ENCODE measurements at regions not wholly inside any gene's neighbourhood (a gene's known extent, or its start where the extent isn't known, plus 50 kb on each side); places are given as distances from the start of the nearest gene placed in this dataset.

DNA sequence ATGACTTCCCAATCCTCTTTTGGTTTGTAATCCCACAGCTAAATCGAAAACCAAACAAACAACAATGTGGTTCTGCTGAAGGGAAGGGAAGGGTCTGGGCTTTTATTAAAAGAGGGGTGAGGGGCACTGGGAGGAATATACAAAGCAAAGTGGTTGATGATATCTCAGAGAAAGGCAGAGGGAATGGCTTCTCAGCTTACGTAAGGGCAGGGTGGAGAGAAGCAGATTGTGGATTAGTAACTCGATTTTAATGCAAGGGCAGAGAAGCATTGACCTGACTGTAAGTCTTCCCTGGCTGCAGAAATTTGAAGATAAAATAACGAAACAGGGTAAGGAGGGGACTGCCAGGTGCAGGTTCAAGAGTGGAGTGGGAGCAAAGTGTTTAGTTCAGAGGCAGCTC lies 438.2 kb upstream of the LRRC7 start:
- Histone ChIP-seq H3K9me3 (no peaks in the 10 kb centered on the region), H3K4me2 (no peak overlapping the region), H3K4me1 (no peaks in the 10 kb centered on the region), H3K27ac (no peak overlapping the region), H3K4me3 (no peak overlapping the region)
- WGBS (ENCODE audit: missing lambda C conversion rate), result 19% methylated on average over 4 of the region's 4 CpGs
- ATAC-seq, result no peak
- CTCF ChIA-PET, result no interaction called here
- DNase-seq (ENCODE audit: low read depth in 1 of 2, low spot score in 1 of 2), result no peak
- no peak for TF ChIP-seq HDAC2 (IDR thresholded peaks at IDR 0.05)
- no peak for TF ChIP-seq MYC (IDR thresholded peaks at IDR 0.05; ENCODE audit: borderline replicate concordance, low read length)
- TF ChIP-seq CEBPB (IDR thresholded peaks at IDR 0.05), result no peak
- POLR2A ChIA-PET, result no interaction called here
- FAIRE-seq, result no peak

DNA sequence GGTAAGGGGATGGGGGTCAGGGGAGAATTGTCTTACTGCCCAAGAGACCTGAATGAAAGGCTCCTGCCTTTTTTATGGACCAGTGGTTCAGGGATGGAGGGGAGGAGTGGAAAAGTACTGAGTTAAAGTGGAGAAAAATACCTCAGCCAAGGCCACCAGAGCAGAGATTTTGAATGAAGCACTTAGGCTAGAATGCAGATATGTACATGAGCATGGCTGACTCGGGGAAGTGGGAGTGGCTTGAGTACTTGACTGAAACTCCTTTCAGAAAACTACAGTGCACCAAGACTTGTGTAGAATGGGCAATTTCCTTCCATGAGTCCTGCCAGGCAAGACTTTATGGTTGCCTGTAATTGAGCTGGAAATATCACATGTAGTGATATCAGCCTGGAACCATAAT lies 429.6 kb upstream of the LRRC7 start:
- Histone ChIP-seq H3K27ac (no peak overlapping the region), H3K9me3 (no peaks in the 10 kb centered on the region), H3K4me2 (no peak overlapping the region), H3K4me1 (no peaks in the 10 kb centered on the region), H3K4me3 (no peak overlapping the region)
- ChIA-PET CTCF (no interaction called here), POLR2A (no interaction called here)
- TF ChIP-seq HOXB5 (CRISPR knock-in tag; IDR thresholded peaks at IDR 0.05), result no peak
- no peak for TF ChIP-seq JUN (IDR thresholded peaks at IDR 0.05)
- no peak for TF ChIP-seq USF2 (IDR thresholded peaks at IDR 0.05)
- TF ChIP-seq CHD2 (IDR thresholded peaks at IDR 0.05; ENCODE audit: low read length, partially characterized antibody), result no peak
- no peak for TF ChIP-seq CHD4 (IDR thresholded peaks at IDR 0.05; ENCODE audit: borderline replicate concordance)
- no peak for TF ChIP-seq REST (IDR thresholded peaks at IDR 0.05)
- no peak for TF ChIP-seq NR3C1 (IDR thresholded peaks at IDR 0.05)
- TF ChIP-seq GATA3 (IDR thresholded peaks at IDR 0.05; ENCODE audit: borderline replicate concordance), result no peak
- TF ChIP-seq ESRRA (IDR thresholded peaks at IDR 0.05; ENCODE audit: borderline replicate concordance, low read length), result no peak
- TF ChIP-seq HOXA7 (CRISPR knock-in tag; IDR thresholded peaks at IDR 0.05), result no peak
- TF ChIP-seq FOXS1 (CRISPR knock-in tag; IDR thresholded peaks at IDR 0.05), result no peak
- TF ChIP-seq FOSL2 (IDR thresholded peaks at IDR 0.05), result no peak
- no peak for TF ChIP-seq FOSL2 (CRISPR knock-in tag; IDR thresholded peaks at IDR 0.05)
- no peak for TF ChIP-seq CBX8 (IDR thresholded peaks at IDR 0.05)
- TF ChIP-seq RCOR1 (IDR thresholded peaks at IDR 0.05; ENCODE audit: low read depth, low read length), result no peak
- no peak for TF ChIP-seq RARB (CRISPR knock-in tag; IDR thresholded peaks at IDR 0.05)
- TF ChIP-seq, protein P1, sequence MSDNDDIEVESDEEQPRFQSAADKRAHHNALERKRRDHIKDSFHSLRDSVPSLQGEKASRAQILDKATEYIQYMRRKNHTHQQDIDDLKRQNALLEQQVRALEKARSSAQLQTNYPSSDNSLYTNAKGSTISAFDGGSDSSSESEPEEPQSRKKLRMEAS (IDR thresholded peaks at IDR 0.05), result no peak
- WGBS (ENCODE audit: missing lambda C conversion rate), result 0% methylated on average over 1 of the region's 1 CpG
- DNase-seq (ENCODE audit: low read depth in 1 of 2, low spot score in 1 of 2) (no peak), ATAC-seq (no peak), FAIRE-seq (no peak)

GRCh38 chr1:69139007-69139406 lies 428.7 kb upstream of the LRRC7 start:
- no peak for FAIRE-seq
- Histone ChIP-seq H3K27ac (no peak overlapping the region), H3K9me3 (no peaks in the 10 kb centered on the region), H3K4me2 (no peak overlapping the region), H3K4me1 (no peaks in the 10 kb centered on the region), H3K4me3 (no peak overlapping the region)
- ChIA-PET POLR2A (no interaction called here), CTCF (no interaction called here)
- no peak for TF ChIP-seq HOXA7 (CRISPR knock-in tag; IDR thresholded peaks at IDR 0.05)
- TF ChIP-seq CBX2 (IDR thresholded peaks at IDR 0.05; ENCODE audit: borderline replicate concordance, low read depth), result no peak
- TF ChIP-seq RCOR1 (IDR thresholded peaks at IDR 0.05; ENCODE audit: low read depth, low read length), result no peak
- TF ChIP-seq HOXB5 (CRISPR knock-in tag; IDR thresholded peaks at IDR 0.05), result no peak
- TF ChIP-seq HEYL (CRISPR knock-in tag; IDR thresholded peaks at IDR 0.05), result no peak
- TF ChIP-seq CHD2 (IDR thresholded peaks at IDR 0.05; ENCODE audit: low read length, partially characterized antibody), result no peak
- TF ChIP-seq, protein P2, sequence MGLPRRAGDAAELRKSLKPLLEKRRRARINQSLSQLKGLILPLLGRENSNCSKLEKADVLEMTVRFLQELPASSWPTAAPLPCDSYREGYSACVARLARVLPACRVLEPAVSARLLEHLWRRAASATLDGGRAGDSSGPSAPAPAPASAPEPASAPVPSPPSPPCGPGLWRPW (IDR thresholded peaks at IDR 0.05), result no peak
- TF ChIP-seq JUNB (IDR thresholded peaks at IDR 0.05), result no peak
- no peak for TF ChIP-seq SREBF2 (IDR thresholded peaks at IDR 0.05)
- no peak for ATAC-seq
- WGBS (ENCODE audit: missing lambda C conversion rate), result 2% methylated on average over 4 of the region's 4 CpGs
- DNase-seq (ENCODE audit: low read depth in 1 of 2, low spot score in 1 of 2), result no peak

All from A549 (cell line).